ENCODE measurements at regions not wholly inside any gene's neighbourhood (a gene's known extent, or its start where the extent isn't known, plus 50 kb on each side); places are given as distances from the start of the nearest gene placed in this dataset.
"Not testable (repeated sequence)": the region's sequence is repeated elsewhere in the genome, so short reads cannot be mapped to it uniquely, and the experiment has no call there.

DNA sequence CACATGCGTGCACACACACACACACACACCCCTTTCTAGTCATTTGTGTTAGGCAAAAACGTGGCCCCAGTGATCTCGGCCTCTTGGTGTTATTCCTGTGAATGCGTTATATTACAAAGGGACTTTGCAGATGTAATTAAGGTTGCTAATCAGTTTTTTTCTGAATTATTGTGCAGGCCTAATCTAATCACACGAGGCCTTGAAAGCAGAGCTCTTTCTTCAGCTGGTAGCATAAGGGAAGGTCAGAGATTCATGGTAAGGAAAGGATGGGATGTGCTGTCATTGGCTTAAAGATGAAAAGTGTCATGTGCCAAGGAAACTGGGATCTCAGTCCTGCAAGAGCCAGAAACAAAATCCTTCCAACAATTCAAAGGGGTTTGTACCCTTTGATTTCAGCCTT, 113.4 kb upstream of the ELAC2 start:
- DNase-seq: no peak

DNA sequence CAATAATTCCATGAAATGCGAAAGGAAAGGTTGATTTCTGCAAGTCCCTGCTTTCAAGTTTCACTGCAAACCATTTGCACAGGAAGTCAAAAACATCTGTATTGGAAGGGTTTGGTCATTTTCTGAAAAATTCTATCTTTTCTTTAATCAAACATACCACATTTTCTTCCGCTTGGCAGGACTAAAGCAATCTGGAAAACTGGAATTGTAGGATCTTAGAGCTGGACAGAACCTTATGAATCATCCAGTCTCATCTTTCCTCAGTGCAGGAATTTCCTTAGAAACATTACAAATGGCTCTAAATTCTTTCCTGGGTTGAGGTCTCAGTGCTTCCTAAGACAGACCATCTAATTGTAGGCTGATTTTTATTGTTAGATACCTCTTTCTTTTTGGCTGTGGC, 111.5 kb upstream of the ELAC2 start:
- no peak for DNase-seq

DNA sequence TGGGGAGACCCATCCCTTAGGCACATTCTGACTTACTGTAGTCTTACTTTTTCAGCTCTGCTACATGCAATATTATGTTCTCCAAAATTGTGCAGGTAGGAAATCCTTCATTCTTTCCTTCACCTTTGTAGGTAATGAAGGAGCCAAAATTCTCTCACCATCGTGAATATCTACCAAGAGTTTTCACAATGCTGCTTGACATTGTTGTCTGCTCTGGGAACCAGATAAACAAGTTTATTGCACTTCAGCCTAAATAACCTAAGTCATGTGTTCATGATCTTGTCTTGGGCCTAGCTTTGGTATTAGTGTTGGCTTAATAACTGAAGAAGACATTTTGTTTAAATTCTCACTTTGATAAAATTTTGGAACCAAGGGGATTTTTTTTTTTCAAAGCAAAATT, 110.8 kb upstream of the ELAC2 start:
- no peak for DNase-seq

DNA sequence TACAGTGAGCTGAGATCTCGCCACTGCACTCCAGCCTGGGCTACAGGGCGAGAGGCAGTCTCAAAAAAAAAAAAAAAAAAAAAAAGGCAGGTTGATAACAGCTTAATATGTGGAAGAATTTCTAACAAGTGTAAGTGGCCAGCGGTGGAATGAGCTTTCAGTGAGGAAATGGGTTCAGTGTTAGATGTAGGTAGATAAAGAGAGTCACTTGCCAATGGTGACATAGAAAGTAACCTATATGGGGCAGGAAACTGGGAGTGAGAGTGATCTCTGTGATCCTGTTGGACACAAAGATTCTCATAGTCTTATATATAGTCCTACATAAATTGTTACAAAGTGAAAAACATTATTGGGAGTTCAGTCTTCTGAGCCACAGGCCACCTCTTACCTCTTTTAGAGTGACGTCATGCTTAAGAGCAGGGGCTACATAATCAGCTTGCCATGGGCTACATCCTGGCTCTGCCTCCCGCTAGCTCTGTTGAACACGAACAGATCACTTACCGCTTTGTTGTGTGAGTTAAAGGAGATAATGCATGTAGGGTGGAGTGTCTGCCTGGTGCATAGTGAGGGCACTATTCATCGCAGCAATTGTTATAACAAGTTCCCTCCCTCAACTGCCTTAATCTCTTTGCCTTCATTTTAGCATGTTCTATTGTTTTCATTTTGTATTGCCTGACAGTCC, 110.2 kb upstream of the ELAC2 start:
- no peak for DNase-seq

DNA sequence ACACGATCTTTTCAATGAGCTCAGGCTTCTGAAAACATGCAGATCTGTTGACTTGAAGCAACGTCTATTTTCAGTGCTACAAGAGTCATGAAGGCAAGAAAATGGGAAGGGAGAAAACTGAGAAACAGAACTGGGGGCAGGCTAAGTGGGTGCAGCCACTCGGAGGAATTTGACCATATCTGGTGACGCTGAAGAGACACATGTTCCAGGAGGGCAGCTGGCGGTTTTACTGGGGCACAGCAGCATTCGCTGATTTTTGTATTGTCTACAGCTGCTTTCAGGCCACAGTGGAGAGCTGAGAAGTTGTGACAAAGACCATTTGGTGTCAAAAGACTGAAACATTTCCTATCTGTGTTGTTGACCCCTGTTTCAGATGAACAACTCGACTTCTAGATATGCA, 103.0 kb upstream of the ELAC2 start:
- DNase-seq: no peak

DNA sequence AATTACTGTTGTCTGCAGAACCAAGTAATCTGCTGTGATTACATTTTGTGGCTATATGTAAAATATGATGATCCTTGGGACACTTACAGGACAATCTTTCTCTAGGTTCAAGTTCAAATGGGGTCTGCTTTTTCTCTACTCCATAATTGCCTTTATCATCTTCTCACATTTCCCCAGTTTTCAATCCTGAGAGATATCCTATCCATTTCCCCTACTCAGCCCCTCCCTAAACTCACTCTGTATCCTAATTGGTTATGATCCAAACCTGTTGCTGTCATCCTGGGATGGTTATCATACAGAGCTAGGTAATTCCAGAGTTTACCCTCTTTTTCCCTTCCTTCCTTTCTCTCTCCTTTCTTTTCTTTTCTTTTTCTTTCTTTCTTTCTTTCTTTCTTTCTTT, 100.5 kb upstream of the ELAC2 start:
- DNase-seq: no peak

DNA sequence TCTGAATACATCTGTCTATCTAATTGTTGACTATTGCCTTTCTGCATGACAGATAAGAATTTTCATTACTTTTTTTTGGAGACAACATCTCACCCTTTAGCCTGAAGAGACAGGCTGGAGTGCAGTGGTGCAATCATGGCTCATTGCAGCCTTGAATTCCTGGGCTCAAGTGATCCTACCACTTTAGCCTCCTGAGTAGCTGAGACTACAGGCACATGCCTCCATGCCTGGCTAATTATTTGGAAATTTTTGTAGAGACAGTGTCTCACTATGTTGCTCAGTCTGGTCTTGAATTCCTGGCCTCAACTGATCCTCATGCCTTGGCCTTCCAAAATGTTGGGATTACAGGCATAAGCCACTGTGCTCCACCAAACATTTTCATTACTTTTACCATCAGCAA, 99.8 kb upstream of the ELAC2 start:
- DNase-seq: no peak

DNA sequence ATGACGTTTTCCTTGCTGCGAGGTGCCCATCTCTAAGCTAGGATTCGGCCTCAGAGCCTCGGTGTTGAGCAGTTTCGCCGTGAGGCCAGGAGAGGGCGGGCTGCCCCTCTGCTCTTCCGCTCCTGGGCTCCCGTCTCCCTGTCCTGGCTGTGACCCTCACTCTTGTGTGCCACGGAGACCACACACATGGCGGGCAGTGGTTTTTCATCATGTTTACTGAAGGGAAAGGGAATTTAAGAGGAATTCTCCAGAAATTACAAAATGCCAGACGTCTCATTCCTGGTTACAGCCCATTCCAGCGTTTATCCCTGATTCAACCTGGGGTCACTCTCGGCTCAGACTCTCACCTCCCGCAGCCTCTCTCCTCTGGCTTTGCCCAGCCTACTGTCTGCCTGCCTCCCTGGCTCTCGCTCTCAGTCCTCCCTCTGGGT, 96.8 kb upstream of the ELAC2 start:
- peak; percentile 45 for DNase-seq

DNA sequence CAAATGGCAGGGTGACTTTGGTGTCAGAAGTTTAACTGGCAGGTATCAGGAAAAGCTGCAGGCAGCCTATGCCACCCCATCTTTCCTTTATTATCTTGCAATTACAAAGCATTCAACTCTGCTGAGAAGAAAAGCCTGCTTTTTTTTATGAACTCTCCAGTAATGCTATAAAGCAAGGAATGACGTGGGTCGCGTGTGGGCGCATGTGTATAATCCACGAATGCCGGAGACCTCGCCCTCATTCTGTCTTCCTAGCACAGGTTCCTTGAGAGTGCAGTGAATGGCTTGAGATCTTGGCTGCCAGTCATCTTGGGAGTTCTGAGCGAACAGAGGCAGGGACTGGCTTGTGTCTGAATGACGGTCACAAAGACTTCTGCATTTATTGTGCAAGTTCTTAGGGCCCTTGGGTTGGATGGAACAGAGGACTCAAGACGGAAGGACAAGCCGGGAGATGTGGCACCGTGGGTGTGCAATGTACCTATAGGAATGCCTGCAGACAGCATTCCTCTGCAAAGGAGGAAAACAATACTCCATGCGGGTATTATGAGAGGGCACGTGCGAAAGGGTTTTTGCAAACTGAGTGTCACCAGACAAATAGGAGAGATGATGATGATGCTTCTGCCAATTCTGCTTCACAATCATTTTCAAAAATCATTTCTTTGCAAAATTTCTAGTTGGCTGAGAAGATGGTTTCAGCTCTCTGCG, 96.1 kb upstream of the ELAC2 start:
- no peak for DNase-seq

DNA sequence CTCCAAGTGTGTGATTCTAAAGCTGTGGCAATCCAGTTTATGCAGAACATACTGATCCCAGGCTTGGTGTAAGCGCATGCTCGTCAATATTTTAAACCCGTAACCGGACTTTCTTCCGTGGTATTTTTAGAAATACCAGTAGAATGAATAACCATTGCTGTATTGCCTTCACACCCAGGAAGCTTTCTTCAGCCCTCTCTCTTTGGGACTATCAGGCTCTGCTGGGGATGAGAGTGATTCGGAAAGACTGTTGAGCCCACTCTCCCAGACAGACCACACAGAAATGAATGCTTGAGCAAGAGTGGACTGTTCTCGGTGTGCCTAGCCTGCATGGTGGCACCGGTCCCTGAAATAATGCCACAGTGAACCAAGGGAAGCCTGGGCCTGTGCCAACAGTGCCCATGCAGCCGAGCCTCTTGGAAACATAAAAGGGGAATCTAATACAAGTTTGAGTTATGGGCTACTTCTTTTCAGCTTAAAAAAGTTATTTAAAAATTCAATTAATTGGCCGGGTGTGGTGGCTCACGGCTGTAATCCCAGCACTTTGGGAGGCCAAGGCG, 89.9 kb upstream of the ELAC2 start:
- DNase-seq: no peak

DNA sequence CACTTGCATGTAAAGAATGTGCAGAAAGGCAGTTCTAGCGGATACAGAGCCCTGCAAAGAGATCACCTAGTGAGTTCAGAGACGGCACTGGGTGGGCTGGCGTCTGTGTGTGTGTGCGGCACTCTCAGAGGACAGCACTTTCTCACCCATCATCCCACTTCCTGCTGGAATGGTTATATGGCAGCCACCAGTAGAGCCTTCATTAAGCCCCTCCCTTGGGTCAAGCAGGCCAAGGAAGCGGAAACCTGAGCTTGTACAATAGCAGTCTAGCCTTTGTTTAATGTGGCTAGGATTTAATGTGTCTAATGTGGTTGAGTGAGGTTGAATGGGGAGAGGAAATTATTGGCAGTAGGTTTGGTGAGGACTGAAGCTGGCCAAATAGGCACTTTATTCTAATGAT, 88.3 kb upstream of the ELAC2 start:
- peak; percentile 64 for DNase-seq

DNA sequence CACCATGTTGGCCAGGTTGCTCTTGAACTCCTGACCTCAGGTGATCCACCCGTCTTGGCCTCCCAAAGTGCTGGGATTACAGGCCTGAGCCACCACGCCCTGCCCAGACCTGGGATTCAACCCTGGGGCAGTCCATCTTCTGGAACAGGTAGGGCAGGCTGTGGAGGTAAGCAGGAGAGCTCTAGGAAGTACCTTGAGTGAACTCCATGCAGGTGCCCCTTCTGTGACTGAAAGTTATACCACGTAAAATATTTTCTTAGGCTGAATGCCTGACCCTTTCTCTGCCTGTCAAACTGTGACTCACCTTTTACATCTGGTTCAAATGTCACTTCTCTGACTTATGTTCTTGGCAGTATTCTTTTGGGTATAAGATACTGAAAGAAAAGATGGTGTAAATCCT, 86.7 kb upstream of the ELAC2 start:
- DNase-seq: no peak

DNA sequence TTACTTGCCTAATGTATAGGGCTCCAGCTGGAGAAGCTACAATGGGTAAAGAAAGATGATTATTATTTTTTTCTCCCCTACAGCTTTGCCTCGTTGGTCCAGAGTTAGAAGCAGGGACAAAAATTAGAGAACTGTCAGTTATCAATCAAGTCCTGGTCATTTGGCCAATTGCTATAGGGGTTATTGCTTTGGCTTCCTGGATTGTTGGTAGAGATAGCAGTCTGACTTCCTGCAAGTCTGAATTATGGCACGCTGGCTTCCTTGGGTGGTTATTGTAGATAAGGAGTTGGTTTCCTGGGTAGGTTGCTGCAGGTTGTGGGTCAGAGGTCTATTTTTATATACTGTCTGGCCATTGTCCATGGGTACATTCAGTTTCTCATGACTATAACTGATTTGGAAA, 84.7 kb upstream of the ELAC2 start:
- no peak for DNase-seq

DNA sequence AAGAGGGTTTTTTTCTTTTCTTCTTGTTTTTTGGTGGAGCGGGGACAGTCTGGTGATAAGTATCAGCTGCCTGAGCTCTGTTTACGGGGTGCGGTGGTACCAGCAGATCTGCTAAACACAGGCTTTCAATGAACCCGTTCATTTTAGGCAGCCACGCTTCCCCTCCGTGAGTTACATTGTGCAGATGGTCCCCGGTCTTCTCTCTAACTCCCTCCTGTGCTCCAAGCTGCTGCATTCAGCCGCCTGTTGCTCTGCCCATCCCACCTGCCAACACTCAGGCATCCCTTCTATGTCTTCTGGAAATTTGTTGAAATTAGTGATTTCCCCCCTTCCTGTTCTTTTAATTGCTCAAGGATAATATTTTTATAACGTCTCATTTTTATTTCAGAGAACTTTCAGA, 82.1 kb upstream of the ELAC2 start:
- no peak for DNase-seq

DNA sequence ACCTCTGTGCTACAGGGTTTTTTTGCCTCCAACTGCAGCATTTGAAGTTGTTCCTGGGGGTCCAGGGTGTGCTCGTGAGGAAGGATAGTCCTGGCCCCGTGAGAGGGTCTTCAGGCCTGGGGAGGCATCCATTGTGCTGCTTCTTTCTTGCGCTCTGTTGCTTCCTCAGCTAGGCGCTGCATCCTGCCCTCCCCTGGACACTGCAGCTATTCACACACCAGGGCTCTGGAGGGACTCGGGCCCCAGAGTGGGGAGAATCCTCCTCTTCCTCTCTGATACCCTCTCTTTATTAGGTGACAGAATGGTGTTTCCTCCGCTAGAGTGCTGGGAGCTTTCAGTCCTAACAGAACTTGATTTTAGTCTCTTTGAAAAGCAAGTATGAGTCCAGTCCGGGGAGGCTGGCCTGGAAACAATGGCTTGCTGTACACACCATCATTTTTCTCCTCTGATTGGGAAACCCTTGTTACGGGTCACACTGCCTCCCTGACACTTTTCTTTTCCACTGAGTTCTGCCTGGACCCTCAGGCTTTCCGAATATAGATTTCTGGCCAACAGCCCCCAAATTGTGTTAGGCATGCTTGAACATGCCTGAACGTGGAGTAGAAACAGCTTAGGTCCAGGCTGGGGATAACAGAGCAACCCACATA, 81.4 kb upstream of the ELAC2 start:
- DNase-seq: no peak

DNA sequence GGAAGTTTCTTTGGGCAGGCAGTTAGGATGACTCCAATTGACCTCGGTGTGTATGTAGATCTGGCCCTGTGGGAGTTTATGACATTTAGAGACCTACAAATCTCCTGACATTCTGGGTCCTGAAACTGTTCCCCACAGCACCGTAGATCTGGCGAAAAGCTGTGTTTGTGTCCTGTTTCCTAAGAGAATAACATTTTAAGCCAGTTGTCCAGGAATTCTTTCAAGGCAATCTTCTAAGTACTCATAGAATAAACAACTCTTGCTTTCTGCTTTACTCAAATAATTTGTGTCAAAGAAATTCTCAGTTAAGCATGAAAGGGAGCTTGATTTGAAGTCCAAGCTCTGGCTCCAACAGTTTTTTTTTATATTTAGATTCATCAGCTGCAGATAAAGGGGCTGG, 78.5 kb upstream of the ELAC2 start:
- DNase-seq: no peak

DNA sequence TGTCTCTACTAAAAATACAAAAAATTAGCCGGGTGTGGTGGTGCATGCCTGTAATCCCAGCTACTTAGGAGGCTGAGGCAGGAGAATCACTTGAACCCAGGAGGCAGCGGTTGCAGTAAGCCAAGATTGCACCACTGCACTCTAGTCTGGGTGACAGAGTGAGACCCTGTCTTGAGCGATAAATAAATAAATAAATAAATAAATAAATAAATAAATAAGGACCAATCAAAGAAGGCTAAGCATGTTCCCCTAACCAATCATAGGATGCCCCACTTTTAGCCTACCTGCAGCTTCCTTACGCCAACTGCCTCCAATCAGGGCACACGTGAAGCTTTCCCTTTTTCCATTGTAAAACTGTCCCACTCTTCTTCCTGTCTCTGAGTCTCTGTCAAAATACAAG, 74.2 kb upstream of the ELAC2 start:
- not testable (repeated sequence) for DNase-seq

DNA sequence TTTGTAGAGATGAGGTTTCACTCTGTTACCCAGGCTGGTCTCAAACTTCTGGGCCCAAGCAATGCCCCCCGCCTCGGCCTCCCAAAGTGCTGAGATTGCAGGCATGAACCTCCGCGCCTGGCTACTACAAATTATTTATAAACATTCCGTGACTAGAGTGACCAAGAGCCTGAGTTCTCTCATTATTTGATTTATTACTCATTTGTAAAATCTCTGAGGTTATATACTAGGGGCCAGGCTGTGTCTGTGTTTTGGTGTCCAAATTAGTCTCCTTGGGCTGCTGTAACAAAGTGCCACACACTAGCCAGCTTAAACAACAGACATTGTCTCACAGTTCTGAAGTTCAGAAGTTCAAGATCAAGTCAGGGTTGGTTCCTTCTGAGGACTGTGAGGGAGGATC, 70.8 kb upstream of the ELAC2 start:
- DNase-seq: no peak

DNA sequence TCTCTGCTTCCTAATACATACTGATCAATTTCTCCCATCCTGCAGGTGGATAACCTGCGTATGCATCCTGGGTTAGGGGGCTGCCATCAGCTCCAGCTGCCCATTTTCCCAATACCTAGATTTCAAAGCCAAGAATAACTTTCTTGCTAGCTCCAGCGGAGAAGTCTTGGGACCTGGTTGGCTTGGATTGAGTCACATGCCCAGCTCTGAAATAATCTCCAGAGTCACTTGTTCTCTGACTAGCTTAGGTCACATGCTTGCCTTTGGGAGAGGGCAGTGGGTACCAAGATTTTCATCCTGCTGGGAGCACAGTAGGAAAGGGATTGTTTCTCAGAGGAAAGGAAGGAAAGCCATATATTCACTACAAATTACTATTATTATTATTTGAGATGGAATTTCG, 70.0 kb upstream of the ELAC2 start:
- no peak for DNase-seq

DNA sequence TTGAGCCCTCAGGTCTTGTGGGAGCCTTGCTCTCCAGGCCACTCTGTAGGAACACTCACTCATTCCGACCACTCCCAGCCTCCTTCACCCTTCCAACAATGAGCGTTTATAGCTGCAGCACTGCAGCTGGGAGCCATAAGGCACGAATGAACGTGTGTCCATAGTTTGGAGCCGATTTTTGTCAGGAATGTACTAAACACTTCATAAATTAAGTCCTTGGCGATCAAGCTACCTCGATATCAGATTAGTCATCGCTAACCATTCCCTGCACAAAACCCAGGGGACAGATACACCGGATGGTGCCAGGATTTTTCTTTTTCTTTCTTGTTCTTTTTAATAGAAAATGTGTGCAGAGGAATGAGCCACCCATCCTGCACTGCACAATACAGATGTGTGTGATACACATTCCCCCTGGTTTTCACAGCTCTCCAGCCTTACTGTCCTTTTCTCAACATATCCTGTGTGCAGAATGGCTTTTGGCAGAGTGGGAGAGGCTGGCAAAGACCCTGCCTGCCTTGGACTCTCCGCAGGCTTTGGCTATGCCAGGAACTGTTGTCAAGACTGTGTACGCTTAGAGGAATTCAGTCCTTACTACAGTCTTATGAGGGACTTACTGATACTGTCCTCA, 68.4 kb upstream of the ELAC2 start:
- DNase-seq: no peak

DNA sequence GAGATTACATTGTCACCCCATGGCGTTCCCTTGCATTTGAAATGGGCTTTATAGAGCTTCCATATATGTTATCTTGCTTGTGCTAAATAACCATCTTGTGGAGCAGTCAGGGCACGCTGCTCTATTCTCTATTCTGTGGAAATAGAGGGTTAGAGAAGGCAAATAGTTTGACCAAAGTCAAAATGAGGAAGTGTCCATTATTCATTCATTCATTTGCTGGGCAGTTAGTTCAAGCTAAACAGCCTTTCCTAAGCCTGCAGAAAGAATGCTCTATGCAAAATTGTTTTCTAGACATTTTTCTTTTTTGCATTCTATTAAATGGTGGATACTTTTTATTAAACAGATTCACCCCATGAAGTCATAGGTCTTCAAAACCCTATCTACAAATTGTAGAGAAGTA, 67.8 kb upstream of the ELAC2 start:
- DNase-seq: no peak

DNA sequence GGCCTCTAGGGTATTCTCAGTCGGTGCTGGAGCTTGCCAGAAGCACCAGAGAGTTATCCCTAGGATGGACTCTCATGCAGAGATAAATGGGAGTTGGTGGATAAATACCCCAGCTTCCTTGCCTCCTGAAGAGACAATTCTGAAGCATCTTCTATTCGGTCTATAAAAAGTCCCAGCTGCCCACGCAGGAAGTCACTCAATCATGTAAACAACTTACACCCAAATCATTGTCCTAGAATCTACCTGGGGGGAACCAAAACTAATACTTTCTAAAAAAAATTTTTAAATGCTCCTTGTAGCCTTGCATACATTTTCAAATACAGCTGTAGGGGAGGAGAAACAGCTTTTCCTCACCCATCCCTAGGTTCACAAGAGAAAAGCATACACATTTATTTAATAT, 66.6 kb upstream of the ELAC2 start:
- no peak for DNase-seq

DNA sequence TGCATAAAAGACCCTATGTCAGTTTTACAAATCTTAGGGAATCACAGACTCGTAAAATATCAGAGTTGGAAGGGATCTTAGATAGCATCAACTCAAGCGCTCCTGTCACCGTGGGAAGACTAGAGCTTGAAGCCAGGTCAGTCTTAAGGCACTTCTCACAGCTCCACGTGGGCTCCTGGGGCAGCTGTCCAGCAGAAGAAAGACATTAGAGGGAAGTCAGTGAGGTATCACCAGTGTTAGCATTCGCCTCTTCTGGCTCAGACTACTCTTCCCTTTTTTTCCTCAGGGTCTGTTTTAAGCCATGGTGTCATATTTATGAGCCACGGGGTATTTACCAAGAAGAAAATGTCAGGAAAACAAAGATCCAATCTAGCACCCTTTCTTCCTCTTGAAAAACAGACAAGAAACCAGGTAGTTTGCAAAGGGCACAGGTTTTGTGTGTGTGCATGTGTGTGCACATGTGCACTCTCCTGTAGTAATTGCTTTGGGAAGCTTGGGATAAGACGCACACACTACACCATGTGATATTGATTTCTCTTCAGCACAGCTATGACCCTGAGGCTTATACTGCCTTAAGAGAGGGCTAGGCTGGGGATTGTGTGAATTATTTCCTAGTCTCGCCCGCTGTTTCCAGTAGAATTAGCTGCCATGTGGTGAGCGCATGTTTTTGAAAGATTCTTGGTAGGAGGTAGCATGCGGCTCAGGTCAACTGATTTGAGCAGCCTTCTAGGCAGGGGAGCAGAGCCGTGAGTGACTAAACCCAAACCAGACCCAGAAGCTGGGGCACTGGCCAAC, 61.0 kb upstream of the ELAC2 start:
- DNase-seq: no peak
